H9 (cell line): ENCODE measurements at regions not wholly inside any gene's neighbourhood (a gene's known extent, or its start where the extent isn't known, plus 50 kb on each side); places are given as distances from the start of the nearest gene placed in this dataset.

ENCODE experiments used
- DNase-seq: peaks from one replicate; pipeline ENCODE4 v3.0.0-alpha.2; 2017
- H2AFZ ChIP-seq: one replicate; pipeline ENCODE4 v1.6.1; 2013; ENCODE audit warnings: mild to moderate bottlenecking, low read length, control low read depth, moderate library complexity
- H2AK5ac ChIP-seq: 2 replicates; pipeline ENCODE4 v1.6.1; 2013; ENCODE audit warnings: low read length, control low read depth, mixed read lengths; ENCODE audit not compliant: insufficient read length
- H2BK120ac ChIP-seq: one replicate; pipeline ENCODE4 v1.6.1; 2013; ENCODE audit warnings: low read depth, mild to moderate bottlenecking, low read length, control low read depth, inconsistent platforms; ENCODE audit not compliant: poor library complexity, severe bottlenecking
- H2BK12ac ChIP-seq: 2 replicates; pipeline ENCODE4 v1.6.1; 2013; ENCODE audit warnings: low read length, control low read depth, mixed read lengths, low read depth; ENCODE audit not compliant: insufficient read length
- H2BK15ac ChIP-seq: 2 replicates; pipeline ENCODE4 v1.6.1; 2013; ENCODE audit warnings: low read depth, low read length, control low read depth
- H2BK20ac ChIP-seq: one replicate; pipeline ENCODE4 v1.6.1; 2013; ENCODE audit warnings: low read depth, mild to moderate bottlenecking, low read length, control low read depth, inconsistent platforms; ENCODE audit not compliant: poor library complexity, severe bottlenecking
- H2BK5ac ChIP-seq: 2 replicates; pipeline ENCODE4 v1.6.1; 2013; ENCODE audit warnings: low read length, control low read depth, mixed read lengths; ENCODE audit not compliant: insufficient read length
- H3K14ac ChIP-seq: 2 replicates; pipeline ENCODE4 v1.6.1; 2013; ENCODE audit warnings: low read length, control low read depth; ENCODE audit not compliant: insufficient read depth
- H3K18ac ChIP-seq: 2 replicates; pipeline ENCODE4 v1.6.1; 2013; ENCODE audit warnings: low read depth, mild to moderate bottlenecking, mixed read lengths, low read length, control low read depth; ENCODE audit not compliant: insufficient read length
- H3K23ac ChIP-seq: 2 replicates; pipeline ENCODE4 v1.6.1; 2013; ENCODE audit warnings: low read length, control low read depth, mixed read lengths, low read depth; ENCODE audit not compliant: insufficient read length
- H3K23me2 ChIP-seq: 2 replicates; pipeline ENCODE4 v1.6.1; 2013; ENCODE audit warnings: low read depth, mild to moderate bottlenecking, mixed read lengths, low read length, control low read depth; ENCODE audit not compliant: insufficient read length, poor library complexity, severe bottlenecking
- H3K27ac ChIP-seq: 2 replicates; pipeline ENCODE4 v1.5.1; 2013; ENCODE audit warnings: low read length, control low read depth, mixed read lengths, low read depth; ENCODE audit not compliant: insufficient read length
- H3K27me3 ChIP-seq: 2 replicates; pipeline ENCODE4 v1.6.1; 2013; ENCODE audit warnings: low read length, control low read depth, inconsistent platforms; ENCODE audit not compliant: insufficient read depth
- H3K4ac ChIP-seq: 2 replicates; pipeline ENCODE4 v1.6.1; 2013; ENCODE audit warnings: low read depth, mild to moderate bottlenecking, control low read depth, inconsistent platforms, low read length, moderate library complexity
- H3K4me1 ChIP-seq: 2 replicates; pipeline ENCODE4 v1.6.1; 2013; ENCODE audit warnings: low read length, control low read depth, inconsistent platforms; ENCODE audit not compliant: insufficient read depth
- H3K4me2 ChIP-seq: 2 replicates; pipeline ENCODE4 v1.6.1; 2013; ENCODE audit warnings: low read length, control low read depth, mixed read lengths; ENCODE audit not compliant: insufficient read length, insufficient read depth
- H3K56ac ChIP-seq: 2 replicates; pipeline ENCODE4 v1.6.1; 2013; ENCODE audit warnings: low read depth, mild to moderate bottlenecking, mixed read lengths, low read length, control low read depth; ENCODE audit not compliant: insufficient read length
- H3K79me1 ChIP-seq: 2 replicates; pipeline ENCODE4 v1.6.1; 2013; ENCODE audit warnings: low read depth, mild to moderate bottlenecking, moderate library complexity, low read length, control low read depth, inconsistent platforms; ENCODE audit not compliant: insufficient read depth, poor library complexity, severe bottlenecking
- H3K79me2 ChIP-seq: 2 replicates; pipeline ENCODE4 v1.6.1; 2013; ENCODE audit warnings: low read length, control low read depth, inconsistent platforms; ENCODE audit not compliant: insufficient read depth
- H3K9ac ChIP-seq: 2 replicates; pipeline ENCODE4 v1.6.1; 2013; ENCODE audit warnings: low read length, control low read depth, mixed read lengths; ENCODE audit not compliant: insufficient read length; ENCODE audit errors: extremely low read depth
- H3K9me3 ChIP-seq: one replicate; pipeline ENCODE4 v1.6.1; 2013; ENCODE audit warnings: low read depth, low read length, inconsistent platforms; ENCODE audit not compliant: control insufficient read depth
- H3T11ph ChIP-seq: one replicate; pipeline ENCODE4 v1.6.1; 2013; ENCODE audit warnings: mild to moderate bottlenecking, low read length, control low read depth, inconsistent platforms
- H4K20me1 ChIP-seq: one replicate; pipeline ENCODE4 v1.6.1; 2013; ENCODE audit not compliant: control insufficient read depth, insufficient read length, insufficient read depth
- H4K5ac ChIP-seq: 2 replicates; pipeline ENCODE4 v1.6.1; 2013; ENCODE audit warnings: low read depth, mild to moderate bottlenecking, mixed read lengths, low read length, control low read depth; ENCODE audit not compliant: insufficient read length
- H4K8ac ChIP-seq: replicated peaks from 2 replicates; pipeline ENCODE4 v1.6.1; 2013; ENCODE audit warnings: low read length, control low read depth, mixed read lengths, low read depth; ENCODE audit not compliant: insufficient read length
- H4K91ac ChIP-seq: 2 replicates; pipeline ENCODE4 v1.6.1; 2013; ENCODE audit warnings: low read depth, mild to moderate bottlenecking, moderate library complexity, mixed read lengths, low read length, control low read depth; ENCODE audit not compliant: insufficient read length
- H3K27ac Mint-ChIP-seq, 3 experiments: 2 replicates in 2 of 3; 3 replicates in 1 of 3; pipeline ENCODE4 v1.8.0; 2020 to 2021; ENCODE audit warnings: mixed read lengths in 3 of 3, mild to moderate bottlenecking in 1 of 3, moderate library complexity in 1 of 3
- H3K27me3 Mint-ChIP-seq: 2 replicates; pipeline ENCODE4 v1.8.0; 2021; ENCODE audit warnings: low read depth, mild to moderate bottlenecking, moderate library complexity, mixed read lengths
- H3K36me3 Mint-ChIP-seq, 3 experiments: 2 replicates in 2 of 3; 3 replicates in 1 of 3; pipeline ENCODE4 v1.8.0; 2020 to 2021; ENCODE audit warnings: low read depth in 3 of 3, mixed read lengths in 3 of 3; ENCODE audit not compliant: insufficient read depth in 1 of 3
- H3K4me1 Mint-ChIP-seq, 2 experiments: 2 replicates each; pipeline ENCODE4 v1.8.0; 2020; ENCODE audit warnings: mixed read lengths in 2 of 2
- H3K4me3 Mint-ChIP-seq, 2 experiments: 2 replicates in 1 of 2; 3 replicates in 1 of 2; pipeline ENCODE4 v1.8.0; 2020 to 2021; ENCODE audit warnings: mild to moderate bottlenecking in 2 of 2, mixed read lengths in 2 of 2, moderate library complexity in 1 of 2
- H3K9me3 Mint-ChIP-seq, 2 experiments: 2 replicates in 1 of 2; 3 replicates in 1 of 2; pipeline ENCODE4 v1.8.0; 2020; ENCODE audit warnings: mild to moderate bottlenecking in 2 of 2, mixed read lengths in 2 of 2, moderate library complexity in 1 of 2
- CTCF ChIP-seq: fragments of 200-600 bp; sonication (generic); conservative IDR thresholded peaks from 3 replicates; pipeline ENCODE4 v1.8.0; 2021; ENCODE audit warnings: antibody characterized with exemption, mild to moderate bottlenecking
- WGBS: extraction: QIAGEN DNeasy Blood & Tissue Kit; methylation state at CpG from one replicate; pipeline ENCODE4 v1.1.7; 2013; ENCODE audit warnings: missing lambda C conversion rate, low lambda C conversion rate, mixed read lengths; ENCODE audit not compliant: insufficient read length; ENCODE audit errors: extremely low coverage; 5-methylcytosine and 5-hydroxymethylcytosine counted together

- H2BK15ac ChIP-seq = no peak overlapping the region
- H3K4me1 Mint-ChIP-seq = peaks cover 13 to 15% of the 10 kb centered on the region in 2 experiments
Observed at GRCh38 chr16:86836503-86837129, 258.3 kb downstream of the FOXL1 start.

More at GRCh38 chr16:86836503-86837129, 258.3 kb downstream of the FOXL1 start:
- Histone ChIP-seq H3K23me2 (no peaks in the 10 kb centered on the region), H3K56ac (no peak overlapping the region), H3K27me3 (no peaks in the 10 kb centered on the region), H3K9me3 (no peaks in the 10 kb centered on the region), H3K4me1 (no peaks in the 10 kb centered on the region), H3K18ac (no peak overlapping the region), H4K91ac (no peak overlapping the region), H2BK20ac (no peak overlapping the region), H3K27ac (no peak overlapping the region), H2AK5ac (no peak overlapping the region), H2BK12ac (no peak overlapping the region), H2BK5ac (no peak overlapping the region), H3K79me1 (no peaks in the 10 kb centered on the region), H3K23ac (no peak overlapping the region), H3K9ac (no peak overlapping the region), H3K4ac (no peak overlapping the region), H4K8ac (no peak overlapping the region), H3K79me2 (no peaks in the 10 kb centered on the region), H2AFZ (no peak overlapping the region), H3T11ph (no peak overlapping the region), H4K5ac (no peak overlapping the region), H2BK120ac (no peak overlapping the region), H4K20me1 (peaks cover 3% of the 10 kb centered on the region), H3K4me2 (no peak overlapping the region), H3K14ac (no peak overlapping the region)
- DNase-seq = no peak
- Mint-ChIP-seq H3K36me3 (peaks cover 0 to 3% (median 2%) of the 10 kb centered on the region in 3 experiments; a peak in 1 of 7 replicates), H3K9me3 (peaks cover 0 to 2% of the 10 kb centered on the region in 2 experiments; a peak in 2 of 5 replicates), H3K4me3 (no peak overlapping the region), H3K27ac (no peak overlapping the region), H3K27me3 (peaks cover 19% of the 10 kb centered on the region)
- WGBS = no CpG with 5 or more reads among the region's 11 CpGs
- no peak for TF ChIP-seq CTCF
